Umbilical cord (tissue), 1 donor: ENCODE measurements at regions not wholly inside any gene's neighbourhood (a gene's known extent, or its start where the extent isn't known, plus 50 kb on each side); places are given as distances from the start of the nearest gene placed in this dataset.
"Not testable (repeated sequence)": the region's sequence is repeated elsewhere in the genome, so short reads cannot be mapped to it uniquely, and the experiment has no call there.

Experiments used
- DNase-seq: peaks from one replicate; pipeline ENCODE4 v3.0.0-alpha.2; 2015; ENCODE audit warnings: low spot score

DNA sequence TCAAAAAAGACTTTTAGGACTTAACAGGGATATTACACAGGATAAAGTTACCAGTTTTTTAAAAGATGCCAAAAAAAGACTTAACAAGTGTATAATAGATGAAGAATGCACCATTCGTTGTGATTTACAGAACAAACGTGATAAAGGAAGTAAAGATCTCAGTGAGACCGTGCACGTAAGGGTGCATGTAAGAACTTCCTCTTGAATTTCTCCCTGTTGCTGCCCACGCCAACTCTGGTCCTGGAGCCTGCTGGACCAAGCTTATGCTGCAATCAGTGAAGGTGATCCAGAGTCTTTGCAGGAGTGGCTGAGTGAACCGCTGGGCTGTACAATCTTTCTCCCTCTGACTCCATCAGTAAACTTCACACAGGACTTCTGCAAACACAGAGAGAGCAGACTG is 593.7 kb downstream of the TMEM121 start:
- DNase-seq: no peak

DNA sequence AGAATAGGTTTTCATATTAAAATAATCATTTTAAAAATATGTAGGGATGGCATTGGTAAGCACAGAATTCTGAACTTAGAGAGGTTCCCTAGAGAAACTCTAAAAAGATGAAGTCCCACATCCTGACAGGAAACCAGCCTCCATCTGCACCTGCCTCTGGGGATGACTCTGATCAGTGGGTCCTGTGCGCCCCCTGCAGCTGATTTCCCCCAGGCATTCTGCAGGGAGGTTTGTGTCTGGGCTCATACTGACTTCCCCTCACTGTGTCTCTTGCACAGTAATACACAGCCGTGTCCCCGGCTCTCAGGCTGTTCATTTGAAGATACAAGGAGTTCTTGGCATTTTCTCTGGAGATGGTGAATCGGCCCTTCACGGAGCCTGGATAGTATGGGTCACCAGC is 602.9 kb downstream of the TMEM121 start:
- no peak for DNase-seq

DNA sequence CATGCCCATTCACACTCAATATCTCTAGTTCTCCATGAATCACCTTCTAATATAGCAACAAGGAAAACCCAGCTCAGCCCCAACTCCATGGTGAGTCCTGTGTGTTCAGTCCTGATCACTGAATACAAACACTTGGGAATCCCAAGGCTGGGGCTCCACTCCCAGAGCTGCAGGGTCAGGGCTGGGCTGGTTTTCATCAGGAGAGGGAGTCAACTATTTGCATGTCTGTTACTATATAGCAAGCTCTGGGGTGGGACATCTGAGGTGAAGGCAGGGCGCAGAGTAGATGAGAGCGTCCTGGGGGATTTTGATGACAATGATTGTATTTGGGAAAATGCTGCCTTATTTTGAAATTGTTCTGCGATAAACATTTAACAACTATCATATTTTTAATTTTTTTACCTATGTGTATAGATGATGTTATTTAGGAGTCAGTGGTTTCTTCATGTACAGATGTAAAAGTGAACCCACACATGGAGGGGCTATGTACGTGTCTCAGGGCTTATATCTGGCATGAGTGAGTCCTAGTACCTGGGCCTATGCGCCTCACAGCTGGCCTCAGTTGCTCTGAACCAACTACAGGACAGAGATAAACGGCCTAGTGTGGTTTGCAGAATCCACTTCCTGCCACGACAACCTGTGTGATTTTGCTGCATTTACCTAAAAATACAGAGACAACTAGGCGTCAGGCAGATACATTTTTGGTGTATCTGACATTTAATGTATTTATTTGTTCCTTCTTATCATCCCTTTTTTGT is 603.7 kb downstream of the TMEM121 start:
- DNase-seq: not testable (repeated sequence)

DNA sequence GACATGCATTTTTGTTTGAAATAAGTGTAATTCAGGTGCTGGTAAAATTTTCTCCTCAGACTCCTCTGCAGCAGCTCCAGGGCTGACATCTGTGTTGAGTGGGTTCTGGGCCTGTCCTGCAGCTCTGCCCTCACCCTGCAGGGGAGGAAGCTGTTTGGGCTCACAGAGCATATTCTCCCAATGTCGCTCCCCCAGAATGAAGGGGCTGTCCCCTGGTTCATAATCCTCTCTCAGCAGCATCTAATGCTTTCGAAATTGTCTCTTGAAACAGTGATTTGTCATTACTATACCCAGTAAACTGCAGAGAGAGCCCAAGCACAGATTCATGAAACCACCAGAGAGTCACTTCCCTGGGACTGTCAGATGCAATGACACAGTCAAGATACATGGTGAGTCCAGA is 606.7 kb downstream of the TMEM121 start:
- DNase-seq: not testable (repeated sequence)

- no peak for DNase-seq
Measured at GRCh38 chr14:106134886-106135285, 608.5 kb downstream of the TMEM121 start.

DNA sequence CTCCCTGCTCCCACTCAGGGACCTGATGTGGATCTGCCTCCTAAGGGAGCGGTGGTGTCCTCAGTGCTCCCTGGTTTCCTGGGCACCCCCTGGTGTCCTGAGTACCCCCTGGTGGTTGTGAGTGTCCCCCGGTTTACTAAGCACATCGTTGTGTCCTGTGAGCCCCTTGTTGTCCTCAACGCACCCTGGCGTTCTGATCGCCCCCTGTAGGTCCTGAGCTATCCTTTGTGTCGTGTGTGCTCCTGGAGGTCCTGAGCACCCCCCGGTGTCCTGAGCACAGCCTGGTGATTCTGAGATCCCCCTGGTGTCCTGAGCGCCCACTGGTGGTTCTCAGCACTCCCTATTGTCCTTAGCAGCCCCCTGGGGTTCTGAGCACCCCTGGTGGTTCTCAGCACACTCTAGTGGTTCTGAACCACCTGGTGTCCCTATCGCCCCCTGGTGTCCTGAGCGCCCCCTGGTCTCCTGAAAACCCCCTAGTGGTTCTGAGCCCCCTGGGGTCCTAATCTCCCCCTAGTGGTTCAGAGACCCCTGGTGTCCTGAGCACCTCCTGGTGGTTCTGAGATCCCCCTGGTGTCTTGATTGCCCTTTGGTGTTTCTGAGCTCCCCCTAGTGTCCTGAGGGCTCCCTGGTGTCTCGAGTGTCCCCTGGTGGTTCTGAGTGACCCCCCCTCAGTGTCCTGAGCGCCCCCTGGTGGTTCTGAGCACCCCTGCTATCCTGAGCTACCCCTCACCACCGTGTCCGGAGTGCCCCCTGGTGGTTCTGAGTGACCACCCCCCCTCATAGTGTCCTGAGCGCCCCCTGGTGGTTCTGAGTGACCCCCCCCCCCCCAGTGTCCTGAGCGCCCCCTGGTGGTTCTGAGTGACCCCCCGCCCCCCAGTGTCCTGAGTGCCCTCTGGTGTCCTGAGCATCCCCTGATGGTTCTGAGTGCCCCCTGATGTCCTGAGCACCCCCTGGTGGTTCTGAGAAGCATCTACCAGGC is 615.1 kb downstream of the TMEM121 start:
- DNase-seq: no peak

- not testable (repeated sequence) for DNase-seq
Measured at GRCh38 chr14:106145731-106146130, 619.3 kb downstream of the TMEM121 start.

DNA sequence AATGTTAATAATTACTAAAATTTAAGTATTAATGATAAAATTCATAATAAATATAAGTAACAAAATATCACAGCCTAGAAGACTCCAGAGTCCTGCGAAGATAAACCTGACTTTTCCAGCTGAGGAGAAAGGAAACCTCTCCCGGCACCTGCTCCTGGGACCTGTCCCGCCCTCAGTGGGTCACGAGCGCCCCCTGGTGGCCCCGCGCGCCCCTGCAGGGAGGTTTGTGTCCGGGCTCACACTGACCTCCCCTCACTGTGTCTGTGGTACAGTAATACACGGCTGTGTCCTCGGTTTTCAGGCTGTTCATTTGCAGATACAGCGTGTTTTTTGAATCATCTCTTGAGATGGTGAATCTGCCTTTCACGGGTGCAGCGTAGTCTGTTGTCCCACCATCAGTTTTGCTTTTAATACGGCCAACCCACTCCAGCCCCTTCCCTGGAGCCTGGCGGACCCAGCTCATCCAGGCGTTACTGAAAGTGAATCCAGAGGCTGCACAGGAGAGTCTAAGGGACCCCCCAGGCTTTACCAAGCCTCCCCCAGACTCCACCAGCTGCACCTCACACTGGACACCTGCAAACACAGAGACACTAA is 627.1 kb downstream of the TMEM121 start:
- DNase-seq: not testable (repeated sequence)

- DNase-seq: no peak
Measured at GRCh38 chr14:106163316-106163715, 636.9 kb downstream of the TMEM121 start.

GRCh38 chr14:106163812-106164211 is 637.4 kb downstream of the TMEM121 start:
- DNase-seq: not testable (repeated sequence)

- DNase-seq: no peak
Measured at GRCh38 chr14:106166232-106166631, 639.8 kb downstream of the TMEM121 start.

- no peak for DNase-seq
Measured at GRCh38 chr14:106166650-106167204, 640.3 kb downstream of the TMEM121 start.

- DNase-seq: not testable (repeated sequence)
Measured at GRCh38 chr14:106170163-106170658, 643.8 kb downstream of the TMEM121 start.

DNA sequence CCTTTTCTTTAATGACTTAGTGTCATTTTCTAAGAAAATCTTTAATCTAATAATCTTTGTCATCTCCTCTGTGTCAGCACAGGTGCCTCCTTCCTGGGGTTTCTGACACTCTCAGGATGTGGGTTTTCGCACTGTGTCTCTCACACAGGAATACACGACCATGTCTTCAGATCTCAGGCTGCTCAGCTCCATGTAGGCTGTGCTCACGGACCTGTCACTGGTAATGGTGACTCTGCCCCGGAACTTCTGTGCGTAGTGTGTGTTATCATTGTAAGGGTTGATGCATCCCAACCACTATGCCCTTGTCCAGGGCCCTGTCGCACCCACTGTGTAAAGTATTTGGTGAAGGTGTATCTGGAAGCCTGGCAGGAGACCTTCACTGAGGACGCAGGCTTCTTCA is 647.8 kb downstream of the TMEM121 start:
- DNase-seq: no peak

GRCh38 chr14:106177266-106178246 is 651.2 kb downstream of the TMEM121 start:
- DNase-seq: not testable (repeated sequence)

GRCh38 chr14:106179761-106180160 is 653.4 kb downstream of the TMEM121 start:
- no peak for DNase-seq

- not testable (repeated sequence) for DNase-seq
Measured at GRCh38 chr14:106184771-106185170, 658.4 kb downstream of the TMEM121 start.

GRCh38 chr14:106185174-106185836 is 658.9 kb downstream of the TMEM121 start:
- not testable (repeated sequence) for DNase-seq

DNA sequence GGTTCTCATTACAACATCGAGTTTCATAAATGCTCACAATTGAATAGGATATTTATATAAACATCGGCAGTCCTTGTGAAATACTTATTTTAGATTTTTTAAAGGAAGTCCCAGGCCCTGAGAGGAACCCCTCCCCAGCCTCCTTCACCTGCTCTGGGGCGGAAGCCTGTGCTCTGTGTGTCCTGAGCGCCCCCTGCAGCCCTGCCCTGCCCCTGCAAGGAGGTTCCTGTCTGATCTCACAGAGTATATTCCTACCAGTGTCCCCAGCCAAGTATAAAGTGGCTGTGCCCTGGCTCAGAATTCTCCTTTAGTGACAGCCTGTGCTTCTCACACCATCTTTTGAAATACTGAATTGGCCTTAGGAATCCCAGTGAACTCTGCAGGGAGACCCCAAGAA is 659.5 kb downstream of the TMEM121 start:
- DNase-seq: no peak

GRCh38 chr14:106187216-106187615 is 660.8 kb downstream of the TMEM121 start:
- no peak for DNase-seq
